ENCODE measurements at regions not wholly inside any gene's neighbourhood (a gene's known extent, or its start where the extent isn't known, plus 50 kb on each side); places are given as distances from the start of the nearest gene placed in this dataset.

DNA sequence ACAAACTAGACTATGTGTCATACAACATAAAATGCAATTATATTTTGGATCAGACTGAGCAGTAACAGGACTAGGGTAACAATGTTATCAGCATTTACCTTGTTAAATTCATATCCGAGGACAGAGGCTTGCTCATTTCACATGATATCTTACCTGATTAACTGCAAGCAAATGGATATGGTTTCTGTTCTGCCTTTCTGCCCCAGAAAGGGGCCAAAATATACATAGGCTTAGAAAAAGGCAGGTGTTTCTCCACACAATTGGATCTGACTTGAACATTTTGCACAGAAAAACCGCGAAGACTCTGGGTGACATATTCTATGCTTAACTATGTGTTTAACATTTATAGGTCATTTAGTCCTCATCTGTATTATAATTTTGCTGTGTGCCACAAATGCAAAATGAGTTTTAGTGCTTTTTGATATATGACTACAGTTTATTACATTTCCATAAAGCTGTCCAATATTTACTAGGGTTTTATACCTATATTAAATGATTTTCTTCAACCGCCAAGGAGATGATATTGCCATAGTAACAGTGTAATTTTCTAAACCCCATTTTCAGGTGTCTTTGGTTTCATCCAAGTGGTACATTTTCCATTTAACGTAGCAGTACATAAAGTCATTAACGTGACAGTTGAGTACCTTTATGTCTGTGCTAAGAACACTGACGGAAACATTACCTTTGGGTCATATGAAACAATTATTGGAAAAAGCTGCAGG lies 249.3 kb upstream of the KRR1 start (continued):
- TF ChIP-seq, protein P1, sequence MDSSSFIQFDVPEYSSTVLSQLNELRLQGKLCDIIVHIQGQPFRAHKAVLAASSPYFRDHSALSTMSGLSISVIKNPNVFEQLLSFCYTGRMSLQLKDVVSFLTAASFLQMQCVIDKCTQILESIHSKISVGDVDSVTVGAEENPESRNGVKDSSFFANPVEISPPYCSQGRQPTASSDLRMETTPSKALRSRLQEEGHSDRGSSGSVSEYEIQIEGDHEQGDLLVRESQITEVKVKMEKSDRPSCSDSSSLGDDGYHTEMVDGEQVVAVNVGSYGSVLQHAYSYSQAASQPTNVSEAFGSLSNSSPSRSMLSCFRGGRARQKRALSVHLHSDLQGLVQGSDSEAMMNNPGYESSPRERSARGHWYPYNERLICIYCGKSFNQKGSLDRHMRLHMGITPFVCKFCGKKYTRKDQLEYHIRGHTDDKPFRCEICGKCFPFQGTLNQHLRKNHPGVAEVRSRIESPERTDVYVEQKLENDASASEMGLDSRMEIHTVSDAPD (CRISPR knock-in tag; IDR thresholded peaks at IDR 0.05): no peak
- no peak for TF ChIP-seq ZNF616 (CRISPR knock-in tag; IDR thresholded peaks at IDR 0.05; ENCODE audit: low read depth)
- TF ChIP-seq ARHGAP35 (CRISPR knock-in tag; IDR thresholded peaks at IDR 0.05; ENCODE audit: borderline replicate concordance): no peak
- TF ChIP-seq, protein P2, sequence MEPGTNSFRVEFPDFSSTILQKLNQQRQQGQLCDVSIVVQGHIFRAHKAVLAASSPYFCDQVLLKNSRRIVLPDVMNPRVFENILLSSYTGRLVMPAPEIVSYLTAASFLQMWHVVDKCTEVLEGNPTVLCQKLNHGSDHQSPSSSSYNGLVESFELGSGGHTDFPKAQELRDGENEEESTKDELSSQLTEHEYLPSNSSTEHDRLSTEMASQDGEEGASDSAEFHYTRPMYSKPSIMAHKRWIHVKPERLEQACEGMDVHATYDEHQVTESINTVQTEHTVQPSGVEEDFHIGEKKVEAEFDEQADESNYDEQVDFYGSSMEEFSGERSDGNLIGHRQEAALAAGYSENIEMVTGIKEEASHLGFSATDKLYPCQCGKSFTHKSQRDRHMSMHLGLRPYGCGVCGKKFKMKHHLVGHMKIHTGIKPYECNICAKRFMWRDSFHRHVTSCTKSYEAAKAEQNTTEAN (CRISPR knock-in tag; conservative IDR thresholded peaks at IDR 0.05): no peak
- no peak for TF ChIP-seq ZNF652 (CRISPR knock-in tag; IDR thresholded peaks at IDR 0.05; ENCODE audit: borderline replicate concordance, low read depth)
- no peak for TF ChIP-seq ZNF296 (CRISPR knock-in tag; conservative IDR thresholded peaks at IDR 0.05)

DNA sequence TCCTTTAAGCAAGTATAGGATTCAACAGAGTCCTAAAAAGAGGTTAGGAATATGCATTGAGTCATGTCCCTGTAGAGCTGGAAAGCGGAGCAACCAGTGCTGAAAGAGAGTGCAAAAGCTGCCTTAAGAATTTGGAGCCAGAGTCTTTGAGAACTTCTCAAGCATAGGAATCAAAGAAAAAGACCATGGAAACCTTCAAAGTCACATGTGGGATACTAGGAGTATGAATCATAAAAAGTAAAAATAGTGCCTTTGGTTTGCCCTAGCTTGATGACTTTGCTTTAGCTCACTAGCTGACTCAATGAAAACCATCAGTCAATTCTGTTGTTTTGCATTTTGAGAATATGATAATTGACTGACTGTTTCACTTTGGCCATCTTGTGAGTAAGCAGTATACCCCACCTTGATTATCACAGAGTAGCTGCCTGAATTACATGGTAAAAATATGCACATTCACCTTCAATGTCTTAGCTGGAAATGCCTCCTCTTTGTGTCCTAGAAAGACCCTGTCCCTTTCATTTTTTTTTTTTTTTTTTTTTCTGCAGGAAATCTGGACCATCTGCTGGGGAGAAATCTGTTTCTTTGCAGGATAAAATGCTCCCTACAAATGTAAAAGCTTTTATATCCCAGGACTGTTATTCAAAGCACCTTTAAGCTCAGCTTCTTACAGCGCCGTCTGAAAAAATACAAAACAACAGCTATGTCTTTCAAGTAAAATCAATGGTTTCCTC lies 248.6 kb upstream of the KRR1 start:
- Histone ChIP-seq H2AFZ (ENCODE audit: low read length) (no peak overlapping the region), H3K4me1 (ENCODE audit: insufficient read depth, low read length) (peaks cover 51% of the 10 kb centered on the region), H3K4me3 (replicated peaks in 1 of 3; ENCODE audit: insufficient read depth in 1 of 3, low read depth in 2 of 3, low read length in 3 of 3) (no peak overlapping the region), H3K79me2 (ENCODE audit: insufficient read depth, low read length) (no peaks in the 10 kb centered on the region), H3K27ac (ENCODE audit: extremely low read length, insufficient read depth, low read length) (no peak overlapping the region), H3K9me3 (ENCODE audit: low read length) (no peaks in the 10 kb centered on the region), H4K20me1 (ENCODE audit: insufficient read depth, low read length) (no peaks in the 10 kb centered on the region), H3K4me2 (ENCODE audit: low read depth, low read length) (no peak overlapping the region), H3K36me3 (replicated peaks in 1 of 2; ENCODE audit: control insufficient read depth in 1 of 2, insufficient read depth in 2 of 2, low read length in 2 of 2) (no peaks in the 10 kb centered on the region), H3K27me3 (ENCODE audit: control insufficient read depth in 1 of 2, insufficient read depth in 2 of 2, low read length in 2 of 2) (no peaks in the 10 kb centered on the region), H3K9ac (ENCODE audit: insufficient read depth, low read depth, low read length) (no peak overlapping the region)
- ChIA-PET CTCF (ENCODE audit: low intra/inter-chr PET ratio, low total read pairs) (no interaction called here), POLR2A (no interaction called here)
- DNase-seq (ENCODE audit: low spot score) (no peak), ATAC-seq (no peak), FAIRE-seq (no peak)
- 95% methylated on average over 3 of the region's 3 CpGs for WGBS (ENCODE audit: low lambda C conversion rate)
- in situ Hi-C loops (cut with HindIII; ENCODE audit: extremely low pct_ligation_motif_present, low pct_unique_long_range_greater_than_20kb) (no loop called here), intact Hi-C loops (cut with micrococcal nuclease; ENCODE audit: unreplicated experiment) (no loop called here)
- BruUV-seq (replicated peaks): no TSS peak
- TF ChIP-seq, protein P3, sequence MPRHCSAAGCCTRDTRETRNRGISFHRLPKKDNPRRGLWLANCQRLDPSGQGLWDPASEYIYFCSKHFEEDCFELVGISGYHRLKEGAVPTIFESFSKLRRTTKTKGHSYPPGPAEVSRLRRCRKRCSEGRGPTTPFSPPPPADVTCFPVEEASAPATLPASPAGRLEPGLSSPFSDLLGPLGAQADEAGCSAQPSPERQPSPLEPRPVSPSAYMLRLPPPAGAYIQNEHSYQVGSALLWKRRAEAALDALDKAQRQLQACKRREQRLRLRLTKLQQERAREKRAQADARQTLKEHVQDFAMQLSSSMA (CRISPR knock-in tag; IDR thresholded peaks at IDR 0.05): no peak
- no peak for TF ChIP-seq ZNF33B (CRISPR knock-in tag; IDR thresholded peaks at IDR 0.05)
- TF ChIP-seq ZBTB8A (CRISPR knock-in tag; IDR thresholded peaks at IDR 0.05; ENCODE audit: borderline replicate concordance, low read depth): no peak
- no peak for TF ChIP-seq RBAK (CRISPR knock-in tag; IDR thresholded peaks at IDR 0.05)
- TF ChIP-seq ZMYM4 (CRISPR knock-in tag; IDR thresholded peaks at IDR 0.05): no peak
- TF ChIP-seq MAFK (conservative IDR thresholded peaks at IDR 0.05 in 1 of 2, IDR thresholded peaks at IDR 0.05 in 1 of 2; ENCODE audit: low read length in 2 of 2): no peak
- TF ChIP-seq SETDB1 (CRISPR knock-in tag; IDR thresholded peaks at IDR 0.05; ENCODE audit: borderline replicate concordance): no peak
- no peak for TF ChIP-seq KDM3A (CRISPR knock-in tag; IDR thresholded peaks at IDR 0.05; ENCODE audit: low read depth)
- no peak for TF ChIP-seq ZNF235 (CRISPR knock-in tag; IDR thresholded peaks at IDR 0.05; ENCODE audit: borderline replicate concordance)
- no peak for TF ChIP-seq ZC3H4 (CRISPR knock-in tag; IDR thresholded peaks at IDR 0.05; ENCODE audit: borderline replicate concordance)
- no peak for TF ChIP-seq KAT7 (CRISPR knock-in tag; IDR thresholded peaks at IDR 0.05; ENCODE audit: borderline replicate concordance)
- no peak for TF ChIP-seq ZNF7 (CRISPR knock-in tag; IDR thresholded peaks at IDR 0.05)
- TF ChIP-seq TARDBP (CRISPR knock-in tag; IDR thresholded peaks at IDR 0.05): no peak
- no peak for TF ChIP-seq ZNF367 (CRISPR knock-in tag; IDR thresholded peaks at IDR 0.05; ENCODE audit: borderline replicate concordance)
- no peak for TF ChIP-seq CHD4 (IDR thresholded peaks at IDR 0.05; ENCODE audit: borderline replicate concordance, low read length)
